Brain microvascular endothelial cell (primary cell): ENCODE measurements at regions not wholly inside any gene's neighbourhood (a gene's known extent, or its start where the extent isn't known, plus 50 kb on each side); places are given as distances from the start of the nearest gene placed in this dataset.
A peak's percentile ranks its signal among the peaks of the same experiment; 100 is the strongest.
"Not testable (repeated sequence)": the region's sequence is repeated elsewhere in the genome, so short reads cannot be mapped to it uniquely, and the experiment has no call there.

ENCODE experiments used
- DNase-seq: peaks from one replicate; pipeline ENCODE4 v3.0.0-alpha.2; 2020
- H3K27ac ChIP-seq: fragments of 250-450 bp; sonication (Bioruptor Pico); 2 replicates; pipeline ENCODE4 v1.5.1; 2020; ENCODE audit warnings: mild to moderate bottlenecking, moderate library complexity
- H3K27me3 ChIP-seq: fragments of 250-450 bp; sonication (Bioruptor Pico); replicated peaks from 2 replicates; pipeline ENCODE4 v1.5.1; 2020; ENCODE audit warnings: mild to moderate bottlenecking
- H3K36me3 ChIP-seq: fragments of 250-450 bp; sonication (Bioruptor Pico); replicated peaks from 2 replicates; pipeline ENCODE4 v1.5.1; 2020; ENCODE audit warnings: mild to moderate bottlenecking
- H3K4me3 ChIP-seq: 2 replicates; pipeline ENCODE4 v1.5.1; 2011; ENCODE audit warnings: low read depth, mild to moderate bottlenecking, control low read depth, low read length, moderate library complexity
- in situ Hi-C: cut with HindIII; loops from 2 replicates; pipeline ENCODE4 v1.10.0; 2017; ENCODE audit warnings: low sequenced_read_pairs, low pct_ligation_motif_present
- TF ChIP-seq, protein P1 (sequence below): IDR thresholded peaks from 2 replicates; pipeline ENCODE4 v1.5.1; 2011; ENCODE audit warnings: low read depth, mild to moderate bottlenecking, moderate library complexity, low read length, control low read depth, inconsistent platforms; ENCODE audit errors: missing control alignments

DNA sequence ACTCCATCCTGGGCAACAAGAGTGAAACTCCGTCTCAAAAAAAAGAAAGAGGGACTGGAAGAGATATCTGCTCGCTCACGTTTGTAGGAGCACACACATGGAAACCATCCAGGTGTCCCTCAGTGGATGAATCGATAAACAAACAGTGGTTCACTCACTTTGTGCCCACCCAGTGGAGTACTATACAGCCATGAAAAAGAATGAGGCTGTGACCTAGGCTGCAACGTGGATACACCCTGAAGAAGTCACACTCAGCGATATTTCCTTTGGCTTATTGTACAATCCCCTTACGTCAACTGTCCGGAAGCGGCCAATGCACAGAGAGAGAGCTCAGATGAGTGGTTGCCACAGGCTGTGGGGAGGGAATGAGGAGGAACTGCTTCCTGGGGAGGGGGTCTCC, 82.3 kb upstream of the PPP2R3B start:
- TF ChIP-seq, protein P1, sequence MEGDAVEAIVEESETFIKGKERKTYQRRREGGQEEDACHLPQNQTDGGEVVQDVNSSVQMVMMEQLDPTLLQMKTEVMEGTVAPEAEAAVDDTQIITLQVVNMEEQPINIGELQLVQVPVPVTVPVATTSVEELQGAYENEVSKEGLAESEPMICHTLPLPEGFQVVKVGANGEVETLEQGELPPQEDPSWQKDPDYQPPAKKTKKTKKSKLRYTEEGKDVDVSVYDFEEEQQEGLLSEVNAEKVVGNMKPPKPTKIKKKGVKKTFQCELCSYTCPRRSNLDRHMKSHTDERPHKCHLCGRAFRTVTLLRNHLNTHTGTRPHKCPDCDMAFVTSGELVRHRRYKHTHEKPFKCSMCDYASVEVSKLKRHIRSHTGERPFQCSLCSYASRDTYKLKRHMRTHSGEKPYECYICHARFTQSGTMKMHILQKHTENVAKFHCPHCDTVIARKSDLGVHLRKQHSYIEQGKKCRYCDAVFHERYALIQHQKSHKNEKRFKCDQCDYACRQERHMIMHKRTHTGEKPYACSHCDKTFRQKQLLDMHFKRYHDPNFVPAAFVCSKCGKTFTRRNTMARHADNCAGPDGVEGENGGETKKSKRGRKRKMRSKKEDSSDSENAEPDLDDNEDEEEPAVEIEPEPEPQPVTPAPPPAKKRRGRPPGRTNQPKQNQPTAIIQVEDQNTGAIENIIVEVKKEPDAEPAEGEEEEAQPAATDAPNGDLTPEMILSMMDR, result no peak
- Histone ChIP-seq H3K27me3 (no peaks in the 10 kb centered on the region), H3K4me3 (no peak overlapping the region), H3K36me3 (no peaks in the 10 kb centered on the region), H3K27ac (no peak overlapping the region)
- in situ Hi-C loops, result no loop called here
- DNase-seq, result no peak

GRCh38 chrX:470686-471085, 84.0 kb upstream of the PPP2R3B start:
- Histone ChIP-seq H3K36me3 (no peaks in the 10 kb centered on the region), H3K27ac (no peak overlapping the region), H3K27me3 (no peaks in the 10 kb centered on the region), H3K4me3 (no peak overlapping the region)
- in situ Hi-C loops, result no loop called here
- TF ChIP-seq, protein P1, result no peak
- no peak for DNase-seq

DNA sequence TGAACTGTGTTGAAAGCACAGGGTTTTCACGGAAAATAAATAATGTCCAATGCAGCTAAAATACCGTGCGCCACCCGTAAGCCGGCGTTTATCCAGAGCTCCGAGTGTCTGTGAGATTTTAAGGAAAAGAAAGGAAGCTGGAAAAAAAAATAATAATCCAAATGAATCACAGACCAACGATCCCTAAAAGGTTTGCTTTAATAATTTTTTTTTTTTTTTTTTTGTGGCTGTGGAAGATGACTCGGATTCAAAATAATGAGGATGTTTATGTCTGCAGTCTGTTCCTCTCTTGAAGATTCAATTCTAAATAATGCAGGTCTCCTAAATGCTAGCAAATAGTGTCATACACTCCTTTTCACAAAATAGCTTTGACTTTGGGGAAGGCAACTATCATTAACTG, 84.6 kb upstream of the PPP2R3B start:
- in situ Hi-C loops, result no loop called here
- Histone ChIP-seq H3K27ac (no peak overlapping the region), H3K36me3 (no peaks in the 10 kb centered on the region), H3K4me3 (no peak overlapping the region), H3K27me3 (no peaks in the 10 kb centered on the region)
- TF ChIP-seq, protein P1, result no peak
- no peak for DNase-seq

DNA sequence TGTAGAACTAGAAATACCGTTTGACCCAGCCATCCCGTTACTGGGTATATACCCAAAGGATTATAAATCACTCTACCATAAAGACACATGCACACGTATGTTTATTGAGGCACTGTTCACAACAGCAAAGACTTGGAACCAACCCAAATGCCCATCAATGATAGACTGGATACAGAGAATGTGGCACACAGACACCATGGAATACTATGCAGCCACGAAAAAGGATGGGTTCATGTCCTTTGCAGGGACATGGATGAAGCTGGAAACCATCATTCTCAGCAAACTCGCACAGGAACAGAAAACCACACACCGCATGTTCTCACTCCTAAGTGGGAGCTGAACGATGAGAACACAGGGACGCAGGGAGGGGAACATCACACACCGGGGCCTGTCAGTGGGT, 85.6 kb upstream of the PPP2R3B start:
- H3K27me3 ChIP-seq, H3K4me3 ChIP-seq, H3K27ac ChIP-seq, in situ Hi-C loops, DNase-seq, H3K36me3 ChIP-seq: not testable (repeated sequence)

GRCh38 chrX:475926-476723, 89.4 kb upstream of the PPP2R3B start:
- no peaks in the 10 kb centered on the region for H3K36me3 ChIP-seq
- no peaks in the 10 kb centered on the region for H3K27me3 ChIP-seq
- no peak overlapping the region for H3K27ac ChIP-seq
- DNase-seq, result peak; percentile 3
- in situ Hi-C loops, result no loop called here
- TF ChIP-seq, protein P1, result no peak
- H3K4me3 ChIP-seq, result no peak overlapping the region

DNA sequence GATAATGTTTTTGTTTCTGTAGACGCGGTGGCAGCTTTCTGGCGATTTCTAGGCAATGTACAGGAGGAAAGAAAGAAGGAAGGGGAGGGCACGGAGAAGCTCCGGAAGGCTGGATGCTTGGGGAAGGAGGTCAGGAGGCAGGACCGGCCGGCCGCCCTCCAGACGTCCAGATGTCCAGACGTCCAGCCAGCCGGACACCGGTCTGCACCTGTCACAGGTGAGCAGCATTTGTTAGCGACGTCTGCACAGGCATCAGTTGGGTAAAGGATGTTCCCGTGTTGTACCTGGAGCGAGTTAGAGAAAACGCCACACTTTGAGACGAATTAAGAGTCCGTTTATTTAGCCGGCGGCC, 90.0 kb upstream of the PPP2R3B start:
- Histone ChIP-seq H3K4me3 (no peak overlapping the region), H3K36me3 (no peaks in the 10 kb centered on the region), H3K27ac (no peak overlapping the region), H3K27me3 (no peaks in the 10 kb centered on the region)
- in situ Hi-C loops, result no loop called here
- DNase-seq, result no peak
- TF ChIP-seq, protein P1, result no peak
